Fibroblast of mammary gland (primary cell): ENCODE measurements at regions not wholly inside any gene's neighbourhood (a gene's known extent, or its start where the extent isn't known, plus 50 kb on each side); places are given as distances from the start of the nearest gene placed in this dataset.

Source experiments
- DNase-seq: peaks from one replicate; pipeline ENCODE4 v3.0.0-alpha.2; 2010; ENCODE audit warnings: low read depth
- H3K4me3 ChIP-seq: 2 replicates; pipeline ENCODE4 v1.5.1; 2011; ENCODE audit warnings: low read depth, mild to moderate bottlenecking, low read length, moderate library complexity; ENCODE audit not compliant: control insufficient read depth
- TF ChIP-seq, protein P1 (sequence below): conservative IDR thresholded peaks from 2 replicates; pipeline ENCODE4 v1.5.1; 2011; ENCODE audit warnings: low read depth, low read length, inconsistent platforms; ENCODE audit not compliant: control insufficient read depth, insufficient read depth

DNA sequence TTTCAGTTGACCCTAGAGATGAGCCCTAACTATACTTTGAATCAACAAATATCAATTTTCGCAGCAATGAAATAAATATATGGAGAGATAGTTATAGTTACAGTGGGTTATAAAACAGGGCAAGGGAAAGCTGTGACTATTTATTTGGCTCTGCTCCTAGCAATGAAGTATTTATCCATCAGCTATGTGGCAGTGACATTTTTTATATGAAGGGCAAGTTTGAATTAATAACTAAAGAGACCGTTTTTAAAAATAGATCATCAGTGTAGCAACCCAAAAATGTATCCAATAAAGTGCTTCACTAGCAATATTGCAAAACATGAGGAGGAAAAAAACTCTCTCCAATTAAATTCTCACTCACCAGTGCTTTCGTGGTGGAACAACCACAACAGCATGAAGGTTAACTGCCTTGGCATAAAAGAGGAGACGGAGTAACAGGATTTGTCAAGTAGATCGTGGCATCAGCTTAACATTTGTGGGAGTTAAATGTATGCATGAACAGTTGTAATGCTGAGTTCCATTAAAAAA is 58.1 kb upstream of the NUDT4 start:
- DNase-seq, result no peak
- no peak overlapping the region for H3K4me3 ChIP-seq
- TF ChIP-seq, protein P1, sequence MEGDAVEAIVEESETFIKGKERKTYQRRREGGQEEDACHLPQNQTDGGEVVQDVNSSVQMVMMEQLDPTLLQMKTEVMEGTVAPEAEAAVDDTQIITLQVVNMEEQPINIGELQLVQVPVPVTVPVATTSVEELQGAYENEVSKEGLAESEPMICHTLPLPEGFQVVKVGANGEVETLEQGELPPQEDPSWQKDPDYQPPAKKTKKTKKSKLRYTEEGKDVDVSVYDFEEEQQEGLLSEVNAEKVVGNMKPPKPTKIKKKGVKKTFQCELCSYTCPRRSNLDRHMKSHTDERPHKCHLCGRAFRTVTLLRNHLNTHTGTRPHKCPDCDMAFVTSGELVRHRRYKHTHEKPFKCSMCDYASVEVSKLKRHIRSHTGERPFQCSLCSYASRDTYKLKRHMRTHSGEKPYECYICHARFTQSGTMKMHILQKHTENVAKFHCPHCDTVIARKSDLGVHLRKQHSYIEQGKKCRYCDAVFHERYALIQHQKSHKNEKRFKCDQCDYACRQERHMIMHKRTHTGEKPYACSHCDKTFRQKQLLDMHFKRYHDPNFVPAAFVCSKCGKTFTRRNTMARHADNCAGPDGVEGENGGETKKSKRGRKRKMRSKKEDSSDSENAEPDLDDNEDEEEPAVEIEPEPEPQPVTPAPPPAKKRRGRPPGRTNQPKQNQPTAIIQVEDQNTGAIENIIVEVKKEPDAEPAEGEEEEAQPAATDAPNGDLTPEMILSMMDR, result no peak

DNA sequence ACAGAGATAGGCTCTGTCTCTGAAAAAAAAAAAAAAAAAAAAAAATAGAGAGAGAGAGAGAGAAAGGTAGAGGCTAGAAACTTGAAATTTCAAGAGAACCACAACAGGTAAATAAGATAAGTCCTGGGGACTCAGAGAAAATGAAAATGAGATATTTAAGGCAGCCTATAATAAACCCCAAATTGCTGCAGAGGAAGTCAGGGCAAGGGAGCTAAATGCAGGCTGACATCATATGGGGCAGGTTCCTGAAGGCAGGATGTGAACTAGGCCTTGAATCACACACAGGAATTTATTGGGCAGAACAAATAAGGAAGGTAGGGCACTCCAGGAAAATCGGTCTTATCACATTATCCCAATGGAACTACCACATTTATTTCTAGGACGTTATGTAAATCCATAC is 54.9 kb upstream of the NUDT4 start:
- TF ChIP-seq, protein P1, result no peak
- DNase-seq, result peak; percentile 15
- H3K4me3 ChIP-seq, result no peak overlapping the region

GRCh38 chr12:93323625-93324329 is 53.9 kb upstream of the NUDT4 start:
- no peak overlapping the region for H3K4me3 ChIP-seq
- peak; percentile 7 for DNase-seq
- TF ChIP-seq, protein P1, result no peak

- peak; percentile 74 for DNase-seq
- no peak overlapping the region for H3K4me3 ChIP-seq
- TF ChIP-seq, protein P1, result no peak
Observed at GRCh38 chr12:93325855-93326254, 51.9 kb upstream of the NUDT4 start.
